NT2/D1 (cell line): ENCODE measurements at regions not wholly inside any gene's neighbourhood (a gene's known extent, or its start where the extent isn't known, plus 50 kb on each side); places are given as distances from the start of the nearest gene placed in this dataset.
"Not testable (repeated sequence)": the region's sequence is repeated elsewhere in the genome, so short reads cannot be mapped to it uniquely, and the experiment has no call there.

Experiments
- SUZ12 ChIP-seq: IDR thresholded peaks from 2 replicates; pipeline ENCODE4 v1.6.1; 2011; ENCODE audit not compliant: insufficient read length, insufficient read depth; ENCODE audit errors: extremely low read depth
- YY1 ChIP-seq: IDR thresholded peaks from 2 replicates; pipeline ENCODE4 v1.6.1; 2011; ENCODE audit not compliant: insufficient read length, insufficient read depth
- ZNF274 ChIP-seq: IDR thresholded peaks from 2 replicates; pipeline ENCODE4 v1.6.1; 2011; ENCODE audit warnings: mild to moderate bottlenecking, low read depth, low read length

GRCh38 chr9:85861882-85862281 lies 79.1 kb upstream of the NAA35 start:
- TF ChIP-seq ZNF274, YY1, SUZ12: not testable (repeated sequence)
